ENCODE measurements at regions not wholly inside any gene's neighbourhood (a gene's known extent, or its start where the extent isn't known, plus 50 kb on each side); places are given as distances from the start of the nearest gene placed in this dataset.

- no TSS peak for BruUV-seq (replicated peaks)
- ChIA-PET POLR2A (no interaction called here), CTCF (interaction anchor here (0.6 kb wide), 2 partner anchors 36 to 877 kb away, joined by 3 to 4 read pairs; no protein-coding TSS in a partner anchor), SMC1A (ENCODE audit: uncharacterized antibody, unreplicated experiment) (no interaction called here), RAD21 (ENCODE audit: unreplicated experiment) (no interaction called here)
- 0 out of 6 replicates have a peak, but pooled peaks of 1 of the 3 experiments have one; percentile 5 for TF ChIP-seq CTCF (IDR thresholded peaks at IDR 0.05 in 2 of 3, conservative IDR thresholded peaks at IDR 0.05 in 1 of 3; ENCODE audit: control insufficient read depth in 2 of 3, extremely low read depth in 1 of 3, insufficient read depth in 1 of 3, low read depth in 3 of 3, low read length in 3 of 3)
- no peak for TF ChIP-seq MXI1 (IDR thresholded peaks at IDR 0.05; ENCODE audit: low read depth, low read length)
- in situ Hi-C loops (cut with MboI), result no loop called here
- Histone ChIP-seq H3K27ac (ENCODE audit: control insufficient read depth, insufficient read depth) (no peak overlapping the region), H4K20me1 (ENCODE audit: control insufficient read depth, insufficient read depth) (no peaks in the 10 kb centered on the region), H3K27me3 (replicated peaks in 1 of 2; ENCODE audit: control insufficient read depth in 2 of 2, insufficient read depth in 2 of 2, low read length in 1 of 2) (no peaks in the 10 kb centered on the region), H3K9ac (ENCODE audit: control insufficient read depth, insufficient read depth, low read length) (no peak overlapping the region), H3K9me3 (replicated peaks; ENCODE audit: control insufficient read depth, insufficient read depth, low read length) (no peaks in the 10 kb centered on the region), H3K36me3 (ENCODE audit: control insufficient read depth in 2 of 2, insufficient read depth in 2 of 2, low read length in 1 of 2) (no peaks in the 10 kb centered on the region), H3K4me2 (ENCODE audit: control insufficient read depth, insufficient read depth) (no peak overlapping the region), H3K79me2 (ENCODE audit: control insufficient read depth, insufficient read depth, low read length) (no peaks in the 10 kb centered on the region), H3K4me1 (ENCODE audit: control insufficient read depth, insufficient read depth, low read length) (no peaks in the 10 kb centered on the region), H3K4me3 (no peak overlapping the region), H2AFZ (ENCODE audit: control insufficient read depth, low read depth, low read length) (no peak overlapping the region)
- DNase-seq (ENCODE audit: low read depth, low spot score) (no peak), ATAC-seq (no peak), FAIRE-seq (no peak)
- whole genome bisulfite sequencing (ENCODE audit: insufficient coverage, insufficient replicate concordance, low lambda C conversion rate, missing lambda C conversion rate), result 17% methylated on average over 8 of the region's 8 CpGs
- intact Hi-C loops (cut with micrococcal nuclease; ENCODE audit: unreplicated experiment), result no loop called here
These were observed 246.9 kb upstream of the ZFP64 start for GRCh38 chr20:52438326-52438963.

GRCh38 chr20:52434453-52434852, 242.9 kb upstream of the ZFP64 start:
- H3K36me3 ChIP-seq (ENCODE audit: control insufficient read depth in 2 of 2, insufficient read depth in 2 of 2, low read length in 1 of 2), result no peaks in the 10 kb centered on the region
- WGBS (ENCODE audit: insufficient coverage, insufficient replicate concordance, low lambda C conversion rate, missing lambda C conversion rate), result 54% methylated on average over 5 of the region's 5 CpGs
- no peak overlapping the region for H3K27ac ChIP-seq (ENCODE audit: control insufficient read depth, insufficient read depth)
- in situ Hi-C loops (cut with MboI), result no loop called here
- DNase-seq (ENCODE audit: low read depth, low spot score) (no peak), ATAC-seq (no peak), FAIRE-seq (no peak)
- H3K4me3 ChIP-seq, result no peak overlapping the region
- H2AFZ ChIP-seq (ENCODE audit: control insufficient read depth, low read depth, low read length), result no peak overlapping the region
- CTCF ChIA-PET, result no interaction called here
- no peaks in the 10 kb centered on the region for H3K79me2 ChIP-seq (ENCODE audit: control insufficient read depth, insufficient read depth, low read length)
- H4K20me1 ChIP-seq (ENCODE audit: control insufficient read depth, insufficient read depth), result no peaks in the 10 kb centered on the region
- RAD21 ChIA-PET (ENCODE audit: unreplicated experiment), result no interaction called here
- no peaks in the 10 kb centered on the region for H3K27me3 ChIP-seq (replicated peaks in 1 of 2; ENCODE audit: control insufficient read depth in 2 of 2, insufficient read depth in 2 of 2, low read length in 1 of 2)
- H3K9me3 ChIP-seq (replicated peaks; ENCODE audit: control insufficient read depth, insufficient read depth, low read length), result no peaks in the 10 kb centered on the region
- SMC1A ChIA-PET (ENCODE audit: uncharacterized antibody, unreplicated experiment), result no interaction called here
- H3K4me1 ChIP-seq (ENCODE audit: control insufficient read depth, insufficient read depth, low read length), result no peaks in the 10 kb centered on the region
- H3K4me2 ChIP-seq (ENCODE audit: control insufficient read depth, insufficient read depth), result no peak overlapping the region
- H3K9ac ChIP-seq (ENCODE audit: control insufficient read depth, insufficient read depth, low read length), result no peak overlapping the region
- POLR2A ChIA-PET, result no interaction called here
- BruUV-seq (replicated peaks), result no TSS peak
- intact Hi-C loops (cut with micrococcal nuclease; ENCODE audit: unreplicated experiment), result no loop called here
- TF ChIP-seq RELB (IDR thresholded peaks at IDR 0.05; ENCODE audit: low read depth), result no peak
- TF ChIP-seq TCF12 (IDR thresholded peaks at IDR 0.05; ENCODE audit: low read depth, low read length), result no peak
- TF ChIP-seq YBX1 (IDR thresholded peaks at IDR 0.05), result no peak
- no peak for TF ChIP-seq SMAD5 (IDR thresholded peaks at IDR 0.05; ENCODE audit: low read depth)
- no peak for TF ChIP-seq NKRF (conservative IDR thresholded peaks at IDR 0.05)
- TF ChIP-seq RUNX3 (IDR thresholded peaks at IDR 0.05; ENCODE audit: low read length), result no peak
- no peak for TF ChIP-seq ZNF207 (IDR thresholded peaks at IDR 0.05; ENCODE audit: borderline replicate concordance)
- no peak for TF ChIP-seq TBL1XR1 (IDR thresholded peaks at IDR 0.05; ENCODE audit: low read depth, low read length)
- TF ChIP-seq RCOR1 (conservative IDR thresholded peaks at IDR 0.05; ENCODE audit: low read depth, low read length), result no peak
- no peak for TF ChIP-seq NFIC (IDR thresholded peaks at IDR 0.05; ENCODE audit: low read depth, low read length)
- TF ChIP-seq RELA (IDR thresholded peaks at IDR 0.05; ENCODE audit: borderline replicate concordance, partially characterized antibody), result no peak

Data from GM12878 (cell line).